Activated CD8-positive, alpha-beta memory T cell treated with anti-CD3 and anti-CD28 coated beads for 24 hours (primary cell): ENCODE measurements at regions not wholly inside any gene's neighbourhood (a gene's known extent, or its start where the extent isn't known, plus 50 kb on each side); places are given as distances from the start of the nearest gene placed in this dataset.

Source experiments
- DNase-seq: peaks from one replicate; pipeline ENCODE4 v3.0.0-alpha.2; 2020

GRCh38 chr7:45359250-45359649, 201.7 kb downstream of the RAMP3 start:
- DNase-seq, result no peak

- no peak for DNase-seq
These were observed 202.2 kb downstream of the RAMP3 start for GRCh38 chr7:45359776-45360175.

- DNase-seq, result no peak
These were observed 206.1 kb downstream of the RAMP3 start for GRCh38 chr7:45363669-45364068.

GRCh38 chr7:45365341-45365740, 207.8 kb downstream of the RAMP3 start:
- DNase-seq, result no peak

- DNase-seq, result no peak
These were observed 207.7 kb upstream of the ADCY1 start for GRCh38 chr7:45366475-45366874.

GRCh38 chr7:45367026-45367425, 207.1 kb upstream of the ADCY1 start:
- no peak for DNase-seq

- no peak for DNase-seq
These were observed 205.9 kb upstream of the ADCY1 start for GRCh38 chr7:45368129-45368807.

GRCh38 chr7:45384499-45384898, 189.7 kb upstream of the ADCY1 start:
- DNase-seq, result no peak

- no peak for DNase-seq
These were observed 186.3 kb upstream of the ADCY1 start for GRCh38 chr7:45387837-45388236.

GRCh38 chr7:45389073-45389872, 184.9 kb upstream of the ADCY1 start:
- DNase-seq, result no peak

GRCh38 chr7:45390180-45390579, 184.0 kb upstream of the ADCY1 start:
- no peak for DNase-seq

GRCh38 chr7:45390731-45391130, 183.4 kb upstream of the ADCY1 start:
- DNase-seq, result no peak

- DNase-seq, result no peak
These were observed 182.3 kb upstream of the ADCY1 start for GRCh38 chr7:45391618-45392451.

GRCh38 chr7:45394117-45394708, 180.0 kb upstream of the ADCY1 start:
- no peak for DNase-seq

GRCh38 chr7:45399069-45399468, 175.1 kb upstream of the ADCY1 start:
- DNase-seq, result no peak

- DNase-seq, result no peak
These were observed 173.5 kb upstream of the ADCY1 start for GRCh38 chr7:45400680-45401079.

- DNase-seq, result no peak
These were observed 173.0 kb upstream of the ADCY1 start for GRCh38 chr7:45401155-45401554.

- DNase-seq, result no peak
These were observed 172.3 kb upstream of the ADCY1 start for GRCh38 chr7:45401851-45402250.

- no peak for DNase-seq
These were observed 171.5 kb upstream of the ADCY1 start for GRCh38 chr7:45402480-45403218.

- DNase-seq, result no peak
These were observed 169.5 kb upstream of the ADCY1 start for GRCh38 chr7:45404622-45405021.

GRCh38 chr7:45407730-45408408, 166.3 kb upstream of the ADCY1 start:
- DNase-seq, result no peak

GRCh38 chr7:45408409-45408737, 165.8 kb upstream of the ADCY1 start:
- no peak for DNase-seq
